H9 (cell line): ENCODE measurements at regions not wholly inside any gene's neighbourhood (a gene's known extent, or its start where the extent isn't known, plus 50 kb on each side); places are given as distances from the start of the nearest gene placed in this dataset.

Source experiments
- DNase-seq: peaks from one replicate; pipeline ENCODE4 v3.0.0-alpha.2; 2017
- H2AFZ ChIP-seq: one replicate; pipeline ENCODE4 v1.6.1; 2013; ENCODE audit warnings: mild to moderate bottlenecking, low read length, control low read depth, moderate library complexity
- H2AK5ac ChIP-seq: 2 replicates; pipeline ENCODE4 v1.6.1; 2013; ENCODE audit warnings: low read length, control low read depth, mixed read lengths; ENCODE audit not compliant: insufficient read length
- H2BK120ac ChIP-seq: one replicate; pipeline ENCODE4 v1.6.1; 2013; ENCODE audit warnings: low read depth, mild to moderate bottlenecking, low read length, control low read depth, inconsistent platforms; ENCODE audit not compliant: poor library complexity, severe bottlenecking
- H2BK12ac ChIP-seq: 2 replicates; pipeline ENCODE4 v1.6.1; 2013; ENCODE audit warnings: low read length, control low read depth, mixed read lengths, low read depth; ENCODE audit not compliant: insufficient read length
- H2BK15ac ChIP-seq: 2 replicates; pipeline ENCODE4 v1.6.1; 2013; ENCODE audit warnings: low read depth, low read length, control low read depth
- H2BK20ac ChIP-seq: one replicate; pipeline ENCODE4 v1.6.1; 2013; ENCODE audit warnings: low read depth, mild to moderate bottlenecking, low read length, control low read depth, inconsistent platforms; ENCODE audit not compliant: poor library complexity, severe bottlenecking
- H2BK5ac ChIP-seq: 2 replicates; pipeline ENCODE4 v1.6.1; 2013; ENCODE audit warnings: low read length, control low read depth, mixed read lengths; ENCODE audit not compliant: insufficient read length
- H3K14ac ChIP-seq: 2 replicates; pipeline ENCODE4 v1.6.1; 2013; ENCODE audit warnings: low read length, control low read depth; ENCODE audit not compliant: insufficient read depth
- H3K18ac ChIP-seq: 2 replicates; pipeline ENCODE4 v1.6.1; 2013; ENCODE audit warnings: low read depth, mild to moderate bottlenecking, mixed read lengths, low read length, control low read depth; ENCODE audit not compliant: insufficient read length
- H3K23ac ChIP-seq: 2 replicates; pipeline ENCODE4 v1.6.1; 2013; ENCODE audit warnings: low read length, control low read depth, mixed read lengths, low read depth; ENCODE audit not compliant: insufficient read length
- H3K23me2 ChIP-seq: 2 replicates; pipeline ENCODE4 v1.6.1; 2013; ENCODE audit warnings: low read depth, mild to moderate bottlenecking, mixed read lengths, low read length, control low read depth; ENCODE audit not compliant: insufficient read length, poor library complexity, severe bottlenecking
- H3K27ac ChIP-seq: 2 replicates; pipeline ENCODE4 v1.5.1; 2013; ENCODE audit warnings: low read length, control low read depth, mixed read lengths, low read depth; ENCODE audit not compliant: insufficient read length
- H3K27me3 ChIP-seq: 2 replicates; pipeline ENCODE4 v1.6.1; 2013; ENCODE audit warnings: low read length, control low read depth, inconsistent platforms; ENCODE audit not compliant: insufficient read depth
- H3K4ac ChIP-seq: 2 replicates; pipeline ENCODE4 v1.6.1; 2013; ENCODE audit warnings: low read depth, mild to moderate bottlenecking, control low read depth, inconsistent platforms, low read length, moderate library complexity
- H3K4me1 ChIP-seq: 2 replicates; pipeline ENCODE4 v1.6.1; 2013; ENCODE audit warnings: low read length, control low read depth, inconsistent platforms; ENCODE audit not compliant: insufficient read depth
- H3K4me2 ChIP-seq: 2 replicates; pipeline ENCODE4 v1.6.1; 2013; ENCODE audit warnings: low read length, control low read depth, mixed read lengths; ENCODE audit not compliant: insufficient read length, insufficient read depth
- H3K56ac ChIP-seq: 2 replicates; pipeline ENCODE4 v1.6.1; 2013; ENCODE audit warnings: low read depth, mild to moderate bottlenecking, mixed read lengths, low read length, control low read depth; ENCODE audit not compliant: insufficient read length
- H3K79me1 ChIP-seq: 2 replicates; pipeline ENCODE4 v1.6.1; 2013; ENCODE audit warnings: low read depth, mild to moderate bottlenecking, moderate library complexity, low read length, control low read depth, inconsistent platforms; ENCODE audit not compliant: insufficient read depth, poor library complexity, severe bottlenecking
- H3K79me2 ChIP-seq: 2 replicates; pipeline ENCODE4 v1.6.1; 2013; ENCODE audit warnings: low read length, control low read depth, inconsistent platforms; ENCODE audit not compliant: insufficient read depth
- H3K9ac ChIP-seq: 2 replicates; pipeline ENCODE4 v1.6.1; 2013; ENCODE audit warnings: low read length, control low read depth, mixed read lengths; ENCODE audit not compliant: insufficient read length; ENCODE audit errors: extremely low read depth
- H3K9me3 ChIP-seq: one replicate; pipeline ENCODE4 v1.6.1; 2013; ENCODE audit warnings: low read depth, low read length, inconsistent platforms; ENCODE audit not compliant: control insufficient read depth
- H3T11ph ChIP-seq: one replicate; pipeline ENCODE4 v1.6.1; 2013; ENCODE audit warnings: mild to moderate bottlenecking, low read length, control low read depth, inconsistent platforms
- H4K20me1 ChIP-seq: one replicate; pipeline ENCODE4 v1.6.1; 2013; ENCODE audit not compliant: control insufficient read depth, insufficient read length, insufficient read depth
- H4K5ac ChIP-seq: 2 replicates; pipeline ENCODE4 v1.6.1; 2013; ENCODE audit warnings: low read depth, mild to moderate bottlenecking, mixed read lengths, low read length, control low read depth; ENCODE audit not compliant: insufficient read length
- H4K8ac ChIP-seq: replicated peaks from 2 replicates; pipeline ENCODE4 v1.6.1; 2013; ENCODE audit warnings: low read length, control low read depth, mixed read lengths, low read depth; ENCODE audit not compliant: insufficient read length
- H4K91ac ChIP-seq: 2 replicates; pipeline ENCODE4 v1.6.1; 2013; ENCODE audit warnings: low read depth, mild to moderate bottlenecking, moderate library complexity, mixed read lengths, low read length, control low read depth; ENCODE audit not compliant: insufficient read length
- H3K27ac Mint-ChIP-seq, 3 experiments: 2 replicates in 2 of 3; 3 replicates in 1 of 3; pipeline ENCODE4 v1.8.0; 2020 to 2021; ENCODE audit warnings: mixed read lengths in 3 of 3, mild to moderate bottlenecking in 1 of 3, moderate library complexity in 1 of 3
- H3K27me3 Mint-ChIP-seq: 2 replicates; pipeline ENCODE4 v1.8.0; 2021; ENCODE audit warnings: low read depth, mild to moderate bottlenecking, moderate library complexity, mixed read lengths
- H3K36me3 Mint-ChIP-seq, 3 experiments: 2 replicates in 2 of 3; 3 replicates in 1 of 3; pipeline ENCODE4 v1.8.0; 2020 to 2021; ENCODE audit warnings: low read depth in 3 of 3, mixed read lengths in 3 of 3; ENCODE audit not compliant: insufficient read depth in 1 of 3
- H3K4me1 Mint-ChIP-seq, 2 experiments: 2 replicates each; pipeline ENCODE4 v1.8.0; 2020; ENCODE audit warnings: mixed read lengths in 2 of 2
- H3K4me3 Mint-ChIP-seq, 2 experiments: 2 replicates in 1 of 2; 3 replicates in 1 of 2; pipeline ENCODE4 v1.8.0; 2020 to 2021; ENCODE audit warnings: mild to moderate bottlenecking in 2 of 2, mixed read lengths in 2 of 2, moderate library complexity in 1 of 2
- H3K9me3 Mint-ChIP-seq, 2 experiments: 2 replicates in 1 of 2; 3 replicates in 1 of 2; pipeline ENCODE4 v1.8.0; 2020; ENCODE audit warnings: mild to moderate bottlenecking in 2 of 2, mixed read lengths in 2 of 2, moderate library complexity in 1 of 2
- CTCF ChIP-seq: fragments of 200-600 bp; sonication (generic); conservative IDR thresholded peaks from 3 replicates; pipeline ENCODE4 v1.8.0; 2021; ENCODE audit warnings: antibody characterized with exemption, mild to moderate bottlenecking
- WGBS: extraction: QIAGEN DNeasy Blood & Tissue Kit; methylation state at CpG from one replicate; pipeline ENCODE4 v1.1.7; 2013; ENCODE audit warnings: missing lambda C conversion rate, low lambda C conversion rate, mixed read lengths; ENCODE audit not compliant: insufficient read length; ENCODE audit errors: extremely low coverage; 5-methylcytosine and 5-hydroxymethylcytosine counted together

GRCh38 chr14:51173863-51174262, 66.2 kb upstream of the TMX1 start:
- peaks cover 14 to 19% of the 10 kb centered on the region in 2 experiments for H3K4me1 Mint-ChIP-seq
- no peaks in the 10 kb centered on the region for H3K27me3 Mint-ChIP-seq
- no peak overlapping the region for H3T11ph ChIP-seq
- H2BK120ac ChIP-seq = no peak overlapping the region
- H2BK20ac ChIP-seq = no peak overlapping the region
- no peak overlapping the region for H2BK15ac ChIP-seq
- no peak overlapping the region for H2AK5ac ChIP-seq
- no CpG with 5 or more reads among the region's 1 CpG for WGBS
- no peak overlapping the region for H3K18ac ChIP-seq
- TF ChIP-seq CTCF = no peak
- no peak overlapping the region for H3K27ac Mint-ChIP-seq
- no peak overlapping the region for H3K14ac ChIP-seq
- no peaks in the 10 kb centered on the region; a peak in 1 of 7 replicates for H3K36me3 Mint-ChIP-seq
- no peaks in the 10 kb centered on the region for H4K20me1 ChIP-seq
- H3K9ac ChIP-seq = no peak overlapping the region
- no peak overlapping the region for H3K56ac ChIP-seq
- H3K4ac ChIP-seq = no peak overlapping the region
- H4K91ac ChIP-seq = no peak overlapping the region
- H2AFZ ChIP-seq = no peak overlapping the region
- no peak overlapping the region for H3K4me2 ChIP-seq
- no peak for DNase-seq
- no peaks in the 10 kb centered on the region for H3K79me1 ChIP-seq
- no peak overlapping the region for H3K23ac ChIP-seq
- H3K4me1 ChIP-seq = peaks cover 7% of the 10 kb centered on the region; the same call in 1 of the 2 replicates
- H2BK12ac ChIP-seq = no peak overlapping the region
- no peak overlapping the region for H3K27ac ChIP-seq
- no peak overlapping the region for H3K4me3 Mint-ChIP-seq
- H4K8ac ChIP-seq = no peak overlapping the region
- H3K9me3 Mint-ChIP-seq = no peaks in the 10 kb centered on the region
- H3K27me3 ChIP-seq = no peaks in the 10 kb centered on the region
- no peak overlapping the region for H2BK5ac ChIP-seq
- no peaks in the 10 kb centered on the region for H3K23me2 ChIP-seq
- H3K9me3 ChIP-seq = no peaks in the 10 kb centered on the region
- no peaks in the 10 kb centered on the region for H3K79me2 ChIP-seq
- H4K5ac ChIP-seq = no peak overlapping the region
